Endothelial cell of umbilical vein (primary cell): ENCODE measurements at regions not wholly inside any gene's neighbourhood (a gene's known extent, or its start where the extent isn't known, plus 50 kb on each side); places are given as distances from the start of the nearest gene placed in this dataset.

ENCODE experiments used
- BruUV-seq: library from RNA; stranded (reverse); fragments of 400-500 nt; replicated peaks from 2 replicates; lab custom pipeline; 2021; lab: Mats Ljungman, UMichigan
- CTCF ChIA-PET: fragments of 300-600, 350-600 bp; sonication (Branson Sonifier 250); formaldehyde crosslinking; loops from one replicate; lab custom pipeline; 2021; ENCODE audit warnings: antibody characterized with exemption, inconsistent platforms; lab: Charles Lee
- POLR2A ChIA-PET: fragments of 300-600, 350-600 bp; sonication (Branson Sonifier 250); formaldehyde crosslinking; loops from one replicate; lab custom pipeline; 2021; ENCODE audit warnings: antibody characterized with exemption, inconsistent platforms; lab: Charles Lee
- DNase-seq: peaks from one replicate; pipeline ENCODE4 v3.0.0-alpha.2; 2011; ENCODE audit warnings: low read depth, low spot score
- FAIRE-seq: peaks from 2 replicates; lab custom pipeline; 2011; peaks lifted over from hg19 to GRCh38; lab: Jason Lieb, UNC
- H2AFZ ChIP-seq: 2 replicates; pipeline ENCODE4 v1.6.0; 2012; ENCODE audit warnings: low read depth, low read length, control low read depth, inconsistent platforms
- H3K27ac ChIP-seq: 2 replicates; pipeline ENCODE4 v1.5.1; 2011; ENCODE audit warnings: low read depth, mild to moderate bottlenecking, control low read depth, low read length, moderate library complexity; ENCODE audit not compliant: insufficient read depth
- H3K27me3 ChIP-seq, 2 experiments: 2 replicates each; pipeline versions ENCODE4 v1.6.0 to v1.6.1; 2011; ENCODE audit warnings: low read length in 2 of 2, mixed read lengths in 1 of 2; ENCODE audit not compliant: control insufficient read depth in 2 of 2, insufficient read depth in 2 of 2
- H3K36me3 ChIP-seq, 2 experiments: 2 replicates in 1 of 2; 3 replicates in 1 of 2; pipeline ENCODE4 v1.5.1; 2011; ENCODE audit warnings: low read length in 2 of 2, mild to moderate bottlenecking in 1 of 2, moderate library complexity in 1 of 2; ENCODE audit not compliant: control insufficient read depth in 2 of 2, insufficient read depth in 2 of 2; ENCODE audit errors: extremely low read depth in 1 of 2
- H3K4me1 ChIP-seq: 3 replicates; pipeline ENCODE4 v1.5.1; 2011; ENCODE audit warnings: mild to moderate bottlenecking, low read length; ENCODE audit not compliant: control insufficient read depth, insufficient read depth; ENCODE audit errors: extremely low read depth
- H3K4me2 ChIP-seq: 2 replicates; pipeline ENCODE4 v1.6.1; 2011; ENCODE audit warnings: low read length, control low read depth, mixed read lengths; ENCODE audit not compliant: insufficient read depth
- H3K4me3 ChIP-seq, 3 experiments: fragments of 200-600 bp in 1 of 3; sonication (generic), shearing (Covaris generic) in 1 of 3; replicated peaks in 1 of 3; 2 replicates each; pipeline ENCODE4 v1.5.1; 2011 to 2016; ENCODE audit warnings: control low read depth in 3 of 3, low read length in 3 of 3, mild to moderate bottlenecking in 2 of 3, inconsistent platforms in 1 of 3, low read depth in 1 of 3, moderate library complexity in 1 of 3; ENCODE audit not compliant: insufficient read depth in 1 of 3
- H3K79me2 ChIP-seq: 2 replicates; pipeline ENCODE4 v1.6.0; 2012; ENCODE audit warnings: low read length, inconsistent platforms; ENCODE audit not compliant: control insufficient read depth, insufficient read depth
- H3K9ac ChIP-seq: replicated peaks from 2 replicates; pipeline ENCODE3; 2011; ENCODE audit warnings: low read length, control low read depth; ENCODE audit not compliant: insufficient read depth; ENCODE audit errors: extremely low read depth
- H3K9me1 ChIP-seq: replicated peaks from 3 replicates; pipeline ENCODE4 v1.6.0; 2011; ENCODE audit warnings: mild to moderate bottlenecking, low read length; ENCODE audit not compliant: control insufficient read depth, insufficient read depth; ENCODE audit errors: extremely low read depth
- H3K9me3 ChIP-seq: replicated peaks from 2 replicates; pipeline ENCODE4 v1.5.1; 2012; ENCODE audit warnings: low read length, inconsistent platforms; ENCODE audit not compliant: control insufficient read depth, insufficient read depth
- H4K20me1 ChIP-seq: replicated peaks from 2 replicates; pipeline ENCODE3; 2011; ENCODE audit warnings: mild to moderate bottlenecking, low read length; ENCODE audit not compliant: control insufficient read depth, insufficient read depth; ENCODE audit errors: extremely low read depth
- EZH2 ChIP-seq: IDR thresholded peaks from 2 replicates; pipeline ENCODE4 v1.6.1; 2012; ENCODE audit warnings: borderline replicate concordance, low read depth, mild to moderate bottlenecking, moderate library complexity, low read length, inconsistent platforms; ENCODE audit not compliant: severe bottlenecking
- FOS ChIP-seq: IDR thresholded peaks from 2 replicates; pipeline ENCODE4 v1.6.1; 2011; ENCODE audit warnings: mild to moderate bottlenecking, low read length, moderate library complexity, borderline replicate concordance; ENCODE audit not compliant: insufficient read depth
- GATA2 ChIP-seq: IDR thresholded peaks from 2 replicates; pipeline ENCODE4 v1.7.0; 2011; ENCODE audit warnings: low read depth, mild to moderate bottlenecking, moderate library complexity, mixed read lengths, low read length; ENCODE audit not compliant: insufficient read length, insufficient read depth
- JUN ChIP-seq: IDR thresholded peaks from 2 replicates; pipeline ENCODE4 v1.6.1; 2011; ENCODE audit warnings: borderline replicate concordance, low read depth; ENCODE audit not compliant: insufficient read length, insufficient read depth
- MYC ChIP-seq: IDR thresholded peaks from one replicate; pipeline ENCODE4 v1.6.1; 2011; ENCODE audit warnings: mild to moderate bottlenecking, low read depth, low read length
- POLR2A ChIP-seq: IDR thresholded peaks from 2 replicates; pipeline ENCODE4 v1.6.1; 2012; ENCODE audit warnings: low read depth, mild to moderate bottlenecking, control low read depth, low read length
- POLR2AphosphoS5 ChIP-seq: IDR thresholded peaks from 2 replicates; pipeline ENCODE4 v1.6.1; 2012; ENCODE audit warnings: low read depth, mild to moderate bottlenecking, control low read depth, low read length, moderate library complexity; ENCODE audit not compliant: insufficient read depth
- dilution Hi-C: fragments of 300-500 bp; cut with MboI; formaldehyde crosslinking; loops from one replicate; pipeline ENCODE4 v1.15.0; 2019; ENCODE audit warnings: low sequenced_read_pairs; ENCODE audit not compliant: extremely low pct_ligation_motif_present
- intact Hi-C: fragments of 100-400 bp; cut with micrococcal nuclease; formaldehyde crosslinking; loops from one replicate; pipeline ENCODE4 v1.10.0; 2022
- TF ChIP-seq, protein P1 (sequence below): IDR thresholded peaks from 2 replicates; pipeline ENCODE4 v1.6.1; 2011; ENCODE audit not compliant: insufficient read depth, insufficient read length
- TF ChIP-seq, protein P2 (sequence below), 2 donors: IDR thresholded peaks; 1 replicate in 1 of 2; 2 replicates in 1 of 2; pipeline ENCODE4 v1.5.1; 2011; ENCODE audit warnings: low read length in 2 of 2, mild to moderate bottlenecking in 2 of 2, moderate library complexity in 2 of 2, control low read depth in 1 of 2, inconsistent platforms in 1 of 2, low read depth in 1 of 2; ENCODE audit not compliant: insufficient read depth in 1 of 2; ENCODE audit errors: extremely low read depth in 1 of 2

DNA sequence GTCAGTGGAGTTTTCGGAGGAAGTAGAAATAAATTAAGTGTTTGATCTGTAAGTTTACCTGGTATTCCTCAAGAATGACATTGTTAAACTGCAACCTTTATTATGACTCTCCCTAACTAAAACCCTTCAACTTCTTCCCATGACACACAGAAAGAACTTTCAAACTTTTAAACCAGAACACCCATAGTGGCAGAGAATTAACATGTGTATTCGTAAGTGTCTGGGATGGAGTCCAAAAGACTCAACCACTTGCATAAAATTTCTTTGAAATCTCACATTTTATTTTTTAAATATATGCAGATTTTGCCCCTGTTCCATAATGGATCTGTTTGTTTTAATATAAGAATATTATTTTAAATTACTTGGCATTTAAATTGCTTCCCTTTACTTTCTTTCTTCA, 54.6 kb upstream of the PLXNA4 start:
- Histone ChIP-seq H3K4me3 (no peak overlapping the region), H3K4me1 (no peaks in the 10 kb centered on the region), H3K27me3 (peaks cover 4 to 7% of the 10 kb centered on the region in 2 experiments), H4K20me1 (no peaks in the 10 kb centered on the region), H3K4me2 (no peak overlapping the region), H2AFZ (no peak overlapping the region), H3K9me3 (no peaks in the 10 kb centered on the region), H3K9me1 (no peaks in the 10 kb centered on the region), H3K36me3 (no peaks in the 10 kb centered on the region), H3K27ac (no peak overlapping the region), H3K79me2 (no peaks in the 10 kb centered on the region), H3K9ac (no peak overlapping the region)
- no TSS peak for BruUV-seq
- DNase-seq (no peak), FAIRE-seq (no peak)
- ChIA-PET POLR2A (no interaction called here), CTCF (interaction anchor here (1.2 kb wide), 1 partner anchor 686 kb away, joined by 3 read pairs; no protein-coding TSS in a partner anchor)
- TF ChIP-seq FOS, result no peak
- no peak for TF ChIP-seq JUN
- no peak for TF ChIP-seq POLR2AphosphoS5
- TF ChIP-seq, protein P1, sequence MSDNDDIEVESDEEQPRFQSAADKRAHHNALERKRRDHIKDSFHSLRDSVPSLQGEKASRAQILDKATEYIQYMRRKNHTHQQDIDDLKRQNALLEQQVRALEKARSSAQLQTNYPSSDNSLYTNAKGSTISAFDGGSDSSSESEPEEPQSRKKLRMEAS, result no peak
- no peak for TF ChIP-seq MYC
- TF ChIP-seq, protein P2, sequence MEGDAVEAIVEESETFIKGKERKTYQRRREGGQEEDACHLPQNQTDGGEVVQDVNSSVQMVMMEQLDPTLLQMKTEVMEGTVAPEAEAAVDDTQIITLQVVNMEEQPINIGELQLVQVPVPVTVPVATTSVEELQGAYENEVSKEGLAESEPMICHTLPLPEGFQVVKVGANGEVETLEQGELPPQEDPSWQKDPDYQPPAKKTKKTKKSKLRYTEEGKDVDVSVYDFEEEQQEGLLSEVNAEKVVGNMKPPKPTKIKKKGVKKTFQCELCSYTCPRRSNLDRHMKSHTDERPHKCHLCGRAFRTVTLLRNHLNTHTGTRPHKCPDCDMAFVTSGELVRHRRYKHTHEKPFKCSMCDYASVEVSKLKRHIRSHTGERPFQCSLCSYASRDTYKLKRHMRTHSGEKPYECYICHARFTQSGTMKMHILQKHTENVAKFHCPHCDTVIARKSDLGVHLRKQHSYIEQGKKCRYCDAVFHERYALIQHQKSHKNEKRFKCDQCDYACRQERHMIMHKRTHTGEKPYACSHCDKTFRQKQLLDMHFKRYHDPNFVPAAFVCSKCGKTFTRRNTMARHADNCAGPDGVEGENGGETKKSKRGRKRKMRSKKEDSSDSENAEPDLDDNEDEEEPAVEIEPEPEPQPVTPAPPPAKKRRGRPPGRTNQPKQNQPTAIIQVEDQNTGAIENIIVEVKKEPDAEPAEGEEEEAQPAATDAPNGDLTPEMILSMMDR (IDR thresholded peaks at IDR 0.05; ENCODE audit: extremely low read depth in 1 of 2, insufficient read depth in 1 of 2, low read depth in 1 of 2, low read length in 2 of 2), result no peak
- TF ChIP-seq POLR2A, result no peak
- no peak for TF ChIP-seq GATA2
- TF ChIP-seq EZH2, result no peak
- intact Hi-C loops (no loop called here), dilution Hi-C loops (no loop called here)
